H9 (cell line): ENCODE measurements at regions not wholly inside any gene's neighbourhood (a gene's known extent, or its start where the extent isn't known, plus 50 kb on each side); places are given as distances from the start of the nearest gene placed in this dataset.

Source experiments
- DNase-seq: peaks from one replicate; pipeline ENCODE4 v3.0.0-alpha.2; 2017
- H2AFZ ChIP-seq: one replicate; pipeline ENCODE4 v1.6.1; 2013; ENCODE audit warnings: mild to moderate bottlenecking, low read length, control low read depth, moderate library complexity
- H2AK5ac ChIP-seq: 2 replicates; pipeline ENCODE4 v1.6.1; 2013; ENCODE audit warnings: low read length, control low read depth, mixed read lengths; ENCODE audit not compliant: insufficient read length
- H2BK120ac ChIP-seq: one replicate; pipeline ENCODE4 v1.6.1; 2013; ENCODE audit warnings: low read depth, mild to moderate bottlenecking, low read length, control low read depth, inconsistent platforms; ENCODE audit not compliant: poor library complexity, severe bottlenecking
- H2BK12ac ChIP-seq: 2 replicates; pipeline ENCODE4 v1.6.1; 2013; ENCODE audit warnings: low read length, control low read depth, mixed read lengths, low read depth; ENCODE audit not compliant: insufficient read length
- H2BK15ac ChIP-seq: 2 replicates; pipeline ENCODE4 v1.6.1; 2013; ENCODE audit warnings: low read depth, low read length, control low read depth
- H2BK20ac ChIP-seq: one replicate; pipeline ENCODE4 v1.6.1; 2013; ENCODE audit warnings: low read depth, mild to moderate bottlenecking, low read length, control low read depth, inconsistent platforms; ENCODE audit not compliant: poor library complexity, severe bottlenecking
- H2BK5ac ChIP-seq: 2 replicates; pipeline ENCODE4 v1.6.1; 2013; ENCODE audit warnings: low read length, control low read depth, mixed read lengths; ENCODE audit not compliant: insufficient read length
- H3K14ac ChIP-seq: 2 replicates; pipeline ENCODE4 v1.6.1; 2013; ENCODE audit warnings: low read length, control low read depth; ENCODE audit not compliant: insufficient read depth
- H3K18ac ChIP-seq: 2 replicates; pipeline ENCODE4 v1.6.1; 2013; ENCODE audit warnings: low read depth, mild to moderate bottlenecking, mixed read lengths, low read length, control low read depth; ENCODE audit not compliant: insufficient read length
- H3K23ac ChIP-seq: 2 replicates; pipeline ENCODE4 v1.6.1; 2013; ENCODE audit warnings: low read length, control low read depth, mixed read lengths, low read depth; ENCODE audit not compliant: insufficient read length
- H3K23me2 ChIP-seq: 2 replicates; pipeline ENCODE4 v1.6.1; 2013; ENCODE audit warnings: low read depth, mild to moderate bottlenecking, mixed read lengths, low read length, control low read depth; ENCODE audit not compliant: insufficient read length, poor library complexity, severe bottlenecking
- H3K27ac ChIP-seq: 2 replicates; pipeline ENCODE4 v1.5.1; 2013; ENCODE audit warnings: low read length, control low read depth, mixed read lengths, low read depth; ENCODE audit not compliant: insufficient read length
- H3K27me3 ChIP-seq: 2 replicates; pipeline ENCODE4 v1.6.1; 2013; ENCODE audit warnings: low read length, control low read depth, inconsistent platforms; ENCODE audit not compliant: insufficient read depth
- H3K4ac ChIP-seq: 2 replicates; pipeline ENCODE4 v1.6.1; 2013; ENCODE audit warnings: low read depth, mild to moderate bottlenecking, control low read depth, inconsistent platforms, low read length, moderate library complexity
- H3K4me1 ChIP-seq: 2 replicates; pipeline ENCODE4 v1.6.1; 2013; ENCODE audit warnings: low read length, control low read depth, inconsistent platforms; ENCODE audit not compliant: insufficient read depth
- H3K4me2 ChIP-seq: 2 replicates; pipeline ENCODE4 v1.6.1; 2013; ENCODE audit warnings: low read length, control low read depth, mixed read lengths; ENCODE audit not compliant: insufficient read length, insufficient read depth
- H3K56ac ChIP-seq: 2 replicates; pipeline ENCODE4 v1.6.1; 2013; ENCODE audit warnings: low read depth, mild to moderate bottlenecking, mixed read lengths, low read length, control low read depth; ENCODE audit not compliant: insufficient read length
- H3K79me1 ChIP-seq: 2 replicates; pipeline ENCODE4 v1.6.1; 2013; ENCODE audit warnings: low read depth, mild to moderate bottlenecking, moderate library complexity, low read length, control low read depth, inconsistent platforms; ENCODE audit not compliant: insufficient read depth, poor library complexity, severe bottlenecking
- H3K79me2 ChIP-seq: 2 replicates; pipeline ENCODE4 v1.6.1; 2013; ENCODE audit warnings: low read length, control low read depth, inconsistent platforms; ENCODE audit not compliant: insufficient read depth
- H3K9ac ChIP-seq: 2 replicates; pipeline ENCODE4 v1.6.1; 2013; ENCODE audit warnings: low read length, control low read depth, mixed read lengths; ENCODE audit not compliant: insufficient read length; ENCODE audit errors: extremely low read depth
- H3K9me3 ChIP-seq: one replicate; pipeline ENCODE4 v1.6.1; 2013; ENCODE audit warnings: low read depth, low read length, inconsistent platforms; ENCODE audit not compliant: control insufficient read depth
- H3T11ph ChIP-seq: one replicate; pipeline ENCODE4 v1.6.1; 2013; ENCODE audit warnings: mild to moderate bottlenecking, low read length, control low read depth, inconsistent platforms
- H4K20me1 ChIP-seq: one replicate; pipeline ENCODE4 v1.6.1; 2013; ENCODE audit not compliant: control insufficient read depth, insufficient read length, insufficient read depth
- H4K5ac ChIP-seq: 2 replicates; pipeline ENCODE4 v1.6.1; 2013; ENCODE audit warnings: low read depth, mild to moderate bottlenecking, mixed read lengths, low read length, control low read depth; ENCODE audit not compliant: insufficient read length
- H4K8ac ChIP-seq: replicated peaks from 2 replicates; pipeline ENCODE4 v1.6.1; 2013; ENCODE audit warnings: low read length, control low read depth, mixed read lengths, low read depth; ENCODE audit not compliant: insufficient read length
- H4K91ac ChIP-seq: 2 replicates; pipeline ENCODE4 v1.6.1; 2013; ENCODE audit warnings: low read depth, mild to moderate bottlenecking, moderate library complexity, mixed read lengths, low read length, control low read depth; ENCODE audit not compliant: insufficient read length
- H3K27ac Mint-ChIP-seq, 3 experiments: 2 replicates in 2 of 3; 3 replicates in 1 of 3; pipeline ENCODE4 v1.8.0; 2020 to 2021; ENCODE audit warnings: mixed read lengths in 3 of 3, mild to moderate bottlenecking in 1 of 3, moderate library complexity in 1 of 3
- H3K27me3 Mint-ChIP-seq: 2 replicates; pipeline ENCODE4 v1.8.0; 2021; ENCODE audit warnings: low read depth, mild to moderate bottlenecking, moderate library complexity, mixed read lengths
- H3K36me3 Mint-ChIP-seq, 3 experiments: 2 replicates in 2 of 3; 3 replicates in 1 of 3; pipeline ENCODE4 v1.8.0; 2020 to 2021; ENCODE audit warnings: low read depth in 3 of 3, mixed read lengths in 3 of 3; ENCODE audit not compliant: insufficient read depth in 1 of 3
- H3K4me1 Mint-ChIP-seq, 2 experiments: 2 replicates each; pipeline ENCODE4 v1.8.0; 2020; ENCODE audit warnings: mixed read lengths in 2 of 2
- H3K4me3 Mint-ChIP-seq, 2 experiments: 2 replicates in 1 of 2; 3 replicates in 1 of 2; pipeline ENCODE4 v1.8.0; 2020 to 2021; ENCODE audit warnings: mild to moderate bottlenecking in 2 of 2, mixed read lengths in 2 of 2, moderate library complexity in 1 of 2
- H3K9me3 Mint-ChIP-seq, 2 experiments: 2 replicates in 1 of 2; 3 replicates in 1 of 2; pipeline ENCODE4 v1.8.0; 2020; ENCODE audit warnings: mild to moderate bottlenecking in 2 of 2, mixed read lengths in 2 of 2, moderate library complexity in 1 of 2
- WGBS: extraction: QIAGEN DNeasy Blood & Tissue Kit; methylation state at CpG from one replicate; pipeline ENCODE4 v1.1.7; 2013; ENCODE audit warnings: missing lambda C conversion rate, low lambda C conversion rate, mixed read lengths; ENCODE audit not compliant: insufficient read length; ENCODE audit errors: extremely low coverage; 5-methylcytosine and 5-hydroxymethylcytosine counted together
- TF ChIP-seq, protein P1 (sequence below): fragments of 200-600 bp; sonication (generic); conservative IDR thresholded peaks from 3 replicates; pipeline ENCODE4 v1.8.0; 2021; ENCODE audit warnings: antibody characterized with exemption, mild to moderate bottlenecking

DNA sequence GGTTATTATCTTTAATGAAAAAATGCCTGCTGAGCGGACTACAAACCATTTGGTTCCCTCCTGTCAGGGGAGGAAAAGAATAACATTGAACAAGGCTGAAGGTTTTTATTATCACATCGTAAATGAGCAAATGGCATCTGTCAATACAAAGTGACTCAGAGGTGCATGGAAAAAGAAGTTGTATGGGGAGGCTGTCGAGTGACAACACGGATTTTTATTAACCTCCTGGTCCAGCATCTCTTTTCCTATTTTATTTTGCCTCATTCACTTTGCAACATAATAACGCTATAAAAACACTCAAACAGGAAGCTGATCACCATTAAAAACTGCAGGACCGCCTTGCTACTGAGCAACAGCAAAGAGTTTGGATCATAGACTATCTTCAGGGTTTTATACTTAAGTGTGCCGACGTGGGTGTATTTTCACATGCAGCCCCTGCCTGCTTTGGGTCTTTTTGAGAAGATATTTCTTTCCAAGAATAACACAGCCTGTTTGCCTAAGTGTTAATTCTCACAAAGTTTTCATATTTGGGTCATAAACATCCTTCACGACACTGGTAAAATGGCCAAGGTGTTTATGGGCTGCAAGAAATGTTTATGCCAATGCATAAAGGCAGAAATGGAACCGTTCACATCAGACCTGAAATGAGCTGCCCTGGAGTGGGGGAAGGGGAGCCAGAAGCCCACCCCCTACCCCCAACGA lies 132.1 kb upstream of the SALL4 start:
- no peak overlapping the region for H2AFZ ChIP-seq
- H3K79me1 ChIP-seq, result no peaks in the 10 kb centered on the region
- no peak overlapping the region for H3K23ac ChIP-seq
- H3K4me3 Mint-ChIP-seq, result no peak overlapping the region
- H3K9me3 ChIP-seq, result no peaks in the 10 kb centered on the region
- no peak overlapping the region for H2AK5ac ChIP-seq
- no peaks in the 10 kb centered on the region for H4K20me1 ChIP-seq
- no peak overlapping the region for H3K56ac ChIP-seq
- TF ChIP-seq, protein P1, sequence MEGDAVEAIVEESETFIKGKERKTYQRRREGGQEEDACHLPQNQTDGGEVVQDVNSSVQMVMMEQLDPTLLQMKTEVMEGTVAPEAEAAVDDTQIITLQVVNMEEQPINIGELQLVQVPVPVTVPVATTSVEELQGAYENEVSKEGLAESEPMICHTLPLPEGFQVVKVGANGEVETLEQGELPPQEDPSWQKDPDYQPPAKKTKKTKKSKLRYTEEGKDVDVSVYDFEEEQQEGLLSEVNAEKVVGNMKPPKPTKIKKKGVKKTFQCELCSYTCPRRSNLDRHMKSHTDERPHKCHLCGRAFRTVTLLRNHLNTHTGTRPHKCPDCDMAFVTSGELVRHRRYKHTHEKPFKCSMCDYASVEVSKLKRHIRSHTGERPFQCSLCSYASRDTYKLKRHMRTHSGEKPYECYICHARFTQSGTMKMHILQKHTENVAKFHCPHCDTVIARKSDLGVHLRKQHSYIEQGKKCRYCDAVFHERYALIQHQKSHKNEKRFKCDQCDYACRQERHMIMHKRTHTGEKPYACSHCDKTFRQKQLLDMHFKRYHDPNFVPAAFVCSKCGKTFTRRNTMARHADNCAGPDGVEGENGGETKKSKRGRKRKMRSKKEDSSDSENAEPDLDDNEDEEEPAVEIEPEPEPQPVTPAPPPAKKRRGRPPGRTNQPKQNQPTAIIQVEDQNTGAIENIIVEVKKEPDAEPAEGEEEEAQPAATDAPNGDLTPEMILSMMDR, result no peak
- H2BK15ac ChIP-seq, result no peak overlapping the region
- no peaks in the 10 kb centered on the region for H3K27me3 ChIP-seq
- H3K4me1 ChIP-seq, result no peaks in the 10 kb centered on the region
- no peaks in the 10 kb centered on the region for H3K36me3 Mint-ChIP-seq
- DNase-seq, result no peak
- H3K14ac ChIP-seq, result no peak overlapping the region
- no peak overlapping the region for H3K4me2 ChIP-seq
- no peak overlapping the region for H4K8ac ChIP-seq
- H3K27ac ChIP-seq, result no peak overlapping the region
- H3K27me3 Mint-ChIP-seq, result no peaks in the 10 kb centered on the region
- H3K18ac ChIP-seq, result no peak overlapping the region
- no peak overlapping the region for H3K27ac Mint-ChIP-seq
- no peak overlapping the region for H2BK12ac ChIP-seq
- no peak overlapping the region for H2BK120ac ChIP-seq
- no peak overlapping the region for H3T11ph ChIP-seq
- no peaks in the 10 kb centered on the region for H3K9me3 Mint-ChIP-seq
- no peak overlapping the region for H4K5ac ChIP-seq
- H3K23me2 ChIP-seq, result no peaks in the 10 kb centered on the region
- no peak overlapping the region for H2BK20ac ChIP-seq
- H2BK5ac ChIP-seq, result no peak overlapping the region
- H3K9ac ChIP-seq, result no peak overlapping the region
- H3K4me1 Mint-ChIP-seq, result peaks cover 10 to 18% of the 10 kb centered on the region in 2 experiments
- no CpG with 5 or more reads among the region's 11 CpGs for WGBS
- H4K91ac ChIP-seq, result no peak overlapping the region
- no peak overlapping the region for H3K4ac ChIP-seq
- no peaks in the 10 kb centered on the region for H3K79me2 ChIP-seq
